H1 (cell line): ENCODE measurements at regions not wholly inside any gene's neighbourhood (a gene's known extent, or its start where the extent isn't known, plus 50 kb on each side); places are given as distances from the start of the nearest gene placed in this dataset.
A peak's percentile ranks its signal among the peaks of the same experiment; 100 is the strongest.

Source experiments
- BACH1 ChIP-seq: IDR thresholded peaks from 2 replicates; pipeline ENCODE4 v1.6.1; 2012; ENCODE audit warnings: low read length, improper control_type of control experiment
- CBX5 ChIP-seq: fragments of 300-800, 300-1000 bp; sonication (generic); IDR thresholded peaks from 2 replicates; pipeline ENCODE4 v1.7.1; 2016; ENCODE audit warnings: antibody characterized with exemption, low read length, low read depth
- CEBPB ChIP-seq: IDR thresholded peaks from 2 replicates; pipeline ENCODE4 v1.6.1; 2012; ENCODE audit warnings: low read depth, low read length
- CHD2 ChIP-seq: IDR thresholded peaks from 2 replicates; pipeline ENCODE4 v1.6.1; 2012; ENCODE audit warnings: low read length, improper control_type of control experiment
- CTBP2 ChIP-seq: IDR thresholded peaks from 2 replicates; pipeline ENCODE4 v1.7.0; 2011; ENCODE audit warnings: borderline replicate concordance, mild to moderate bottlenecking, moderate library complexity, mixed read lengths, low read length; ENCODE audit not compliant: insufficient read depth, insufficient read length
- JUND ChIP-seq: IDR thresholded peaks from 2 replicates; pipeline ENCODE4 v1.6.1; 2011; ENCODE audit warnings: mild to moderate bottlenecking, improper control_type of control experiment, low read length
- KDM4A ChIP-seq: IDR thresholded peaks from one replicate; pipeline ENCODE4 v1.7.1; 2012; ENCODE audit warnings: low read depth, mild to moderate bottlenecking, moderate library complexity, low read length, inconsistent platforms; ENCODE audit not compliant: severe bottlenecking
- RAD21 ChIP-seq, 2 experiments: IDR thresholded peaks in 1 of 2; conservative IDR thresholded peaks in 1 of 2; 2 replicates each; pipeline ENCODE4 v1.6.1; 2011; ENCODE audit warnings: low read depth in 2 of 2, low read length in 2 of 2, improper control_type of control experiment in 1 of 2, inconsistent platforms in 1 of 2, mild to moderate bottlenecking in 1 of 2, moderate library complexity in 1 of 2
- SIX5 ChIP-seq: IDR thresholded peaks from 2 replicates; pipeline ENCODE4 v1.6.1; 2011; ENCODE audit warnings: mild to moderate bottlenecking, low read depth, low read length
- SP1 ChIP-seq: IDR thresholded peaks from 2 replicates; pipeline ENCODE4 v1.6.1; 2011; ENCODE audit warnings: low read depth, low read length
- SP2 ChIP-seq: IDR thresholded peaks from 2 replicates; pipeline ENCODE4 v1.6.1; 2012; ENCODE audit warnings: mild to moderate bottlenecking, low read length, inconsistent platforms
- SUZ12 ChIP-seq: fragments of 200-600 bp; sonication (generic); IDR thresholded peaks from 2 replicates; pipeline ENCODE4 v1.6.1; 2012; ENCODE audit warnings: mild to moderate bottlenecking, inconsistent platforms, low read length, moderate library complexity, mixed read lengths
- TEAD4 ChIP-seq: IDR thresholded peaks from 2 replicates; pipeline ENCODE4 v1.6.1; 2012; ENCODE audit warnings: low read depth, low read length, inconsistent platforms, mixed read lengths

GRCh38 chr20:51306521-51307358 lies 235.8 kb downstream of the NFATC2 start (continued):
- TF ChIP-seq SP2 (no peak), BACH1 (0 out of 2 replicates have a peak, but pooled peaks have one; percentile 25), CHD2 (peak; percentile 49; the same call in 1 of the 2 replicates), RAD21 (IDR thresholded peaks at IDR 0.05 in 1 of 2, conservative IDR thresholded peaks at IDR 0.05 in 1 of 2; ENCODE audit: low read depth in 2 of 2, low read length in 2 of 2) (peak; percentile 97 to 99), CEBPB (no peak), TEAD4 (no peak), KDM4A (peak; percentile 15), CTBP2 (no peak), SUZ12 (no peak), SP1 (no peak), CBX5 (no peak), SIX5 (no peak), JUND (peak; percentile 38; the same call in 1 of the 2 replicates)
